Germinal center (tissue), 1 donor: ENCODE measurements at regions not wholly inside any gene's neighbourhood (a gene's known extent, or its start where the extent isn't known, plus 50 kb on each side); places are given as distances from the start of the nearest gene placed in this dataset.
"Not testable (repeated sequence)": the region's sequence is repeated elsewhere in the genome, so short reads cannot be mapped to it uniquely, and the experiment has no call there.

ENCODE experiments used
- DNase-seq: peaks from one replicate; pipeline ENCODE4 v3.0.0; 2012; ENCODE audit warnings: mixed read lengths, low spot score

GRCh38 chr2:57160976-57161375, 885.6 kb upstream of the VRK2 start:
- DNase-seq: no peak

DNA sequence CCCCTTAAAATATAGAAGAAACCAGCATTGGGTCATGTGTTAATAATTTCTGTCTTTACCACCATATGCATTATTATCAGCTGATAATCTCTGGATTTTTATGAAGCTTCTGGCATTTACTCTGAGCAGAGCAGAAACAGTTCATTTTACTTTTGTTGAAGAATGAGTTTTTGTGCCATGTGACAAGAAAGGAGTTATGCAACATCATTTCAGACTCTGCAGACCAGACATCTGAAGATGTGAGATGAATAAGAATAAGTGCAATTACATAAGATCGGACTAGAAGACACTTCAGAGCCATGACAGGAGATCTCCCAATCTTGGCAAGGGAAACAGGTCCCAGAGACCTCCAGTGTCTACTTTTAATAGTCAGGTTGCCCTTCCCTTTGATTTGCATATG, 869.4 kb upstream of the VRK2 start:
- DNase-seq: no peak

- DNase-seq: no peak
Observed at GRCh38 chr2:57180042-57180567, 866.5 kb upstream of the VRK2 start.

GRCh38 chr2:57180678-57181077, 865.9 kb upstream of the VRK2 start:
- no peak for DNase-seq

DNA sequence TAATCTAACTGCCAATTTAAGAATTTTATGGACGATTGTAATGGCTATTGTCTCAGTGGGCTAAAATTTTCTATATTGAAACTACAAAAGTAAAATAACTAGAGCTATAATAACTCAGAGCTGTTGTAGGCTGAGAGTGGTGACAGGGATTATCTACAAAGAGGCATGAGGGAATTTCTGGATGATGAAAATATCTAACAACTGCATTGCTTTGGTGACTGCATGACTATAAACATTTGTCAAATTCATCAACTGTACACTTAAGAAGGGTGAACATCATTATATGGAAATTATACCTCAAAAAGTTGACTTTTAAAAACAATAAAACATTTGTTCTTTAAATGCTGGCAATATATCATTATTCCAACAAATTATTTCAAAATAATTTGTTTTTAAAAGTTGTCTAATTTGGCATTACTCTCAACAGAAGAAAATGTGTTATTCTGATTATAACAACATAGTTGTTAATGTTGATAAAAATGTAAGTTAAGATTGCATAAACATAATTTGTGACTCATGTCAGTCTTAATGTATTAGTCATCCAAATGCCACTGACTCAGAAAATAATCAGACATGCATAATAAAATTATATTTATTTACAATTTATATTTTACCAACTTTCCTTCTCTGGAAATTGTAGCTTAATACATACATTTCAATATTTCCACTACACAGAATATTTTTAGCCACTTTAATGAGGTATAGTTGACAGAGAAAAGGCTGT, 865.1 kb upstream of the VRK2 start:
- DNase-seq: no peak

DNA sequence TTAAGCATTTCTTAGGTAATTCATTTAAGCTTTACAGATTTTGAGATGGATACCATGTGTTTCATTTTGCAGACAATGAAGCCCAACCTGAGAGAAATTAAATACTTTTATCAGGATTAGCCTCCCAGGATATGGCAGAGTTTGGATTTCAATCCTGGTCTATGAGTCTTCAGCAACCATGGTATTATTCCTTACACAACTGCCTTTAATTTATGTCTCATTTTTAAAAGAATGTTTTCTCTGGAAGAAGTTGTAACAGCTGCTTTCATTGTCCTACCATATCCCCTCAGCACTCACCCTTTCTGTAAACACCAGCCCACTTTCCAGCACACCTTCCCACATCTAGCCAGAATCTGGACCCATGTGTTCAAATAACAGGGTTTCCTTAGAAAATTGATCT, 863.7 kb upstream of the VRK2 start:
- no peak for DNase-seq

DNA sequence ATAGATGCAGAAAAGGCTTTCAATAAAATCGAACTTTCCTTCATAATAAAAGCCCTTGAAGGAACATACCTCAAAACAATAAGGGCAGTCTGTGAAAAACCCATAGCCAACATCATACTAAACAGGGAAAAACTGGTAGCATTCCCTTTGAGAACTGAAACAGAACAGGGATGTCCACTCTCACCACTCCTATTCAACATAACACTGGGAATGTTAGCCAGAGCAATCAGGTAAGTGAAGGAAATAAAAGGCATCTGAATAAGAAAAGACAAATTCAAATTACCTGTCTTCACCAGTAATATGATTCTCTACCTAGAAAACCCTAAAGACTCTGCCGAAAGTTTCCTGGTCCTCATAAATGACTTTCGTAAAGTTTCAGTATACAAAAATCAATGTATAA, 861.0 kb upstream of the VRK2 start:
- no peak for DNase-seq

DNA sequence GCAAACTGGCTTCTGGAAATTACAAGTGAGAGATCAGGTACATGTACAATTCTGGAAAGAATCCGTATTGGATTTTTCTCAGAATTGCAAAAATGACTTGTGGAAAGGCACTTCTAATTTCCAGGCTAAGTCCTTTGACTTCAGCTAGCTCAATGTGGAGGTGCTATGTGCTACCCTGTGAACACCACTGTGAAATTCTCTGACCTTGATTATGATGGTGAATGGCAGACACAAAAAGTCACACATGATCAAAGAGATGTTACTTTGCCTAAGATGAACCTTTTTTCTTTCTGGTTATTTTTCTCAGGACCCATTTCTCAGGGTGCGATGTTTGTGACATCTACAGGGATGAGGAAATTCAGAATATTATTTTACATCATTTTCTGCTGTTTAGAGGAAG, 856.6 kb upstream of the VRK2 start:
- DNase-seq: no peak

GRCh38 chr2:57199663-57200062, 846.9 kb upstream of the VRK2 start:
- no peak for DNase-seq

DNA sequence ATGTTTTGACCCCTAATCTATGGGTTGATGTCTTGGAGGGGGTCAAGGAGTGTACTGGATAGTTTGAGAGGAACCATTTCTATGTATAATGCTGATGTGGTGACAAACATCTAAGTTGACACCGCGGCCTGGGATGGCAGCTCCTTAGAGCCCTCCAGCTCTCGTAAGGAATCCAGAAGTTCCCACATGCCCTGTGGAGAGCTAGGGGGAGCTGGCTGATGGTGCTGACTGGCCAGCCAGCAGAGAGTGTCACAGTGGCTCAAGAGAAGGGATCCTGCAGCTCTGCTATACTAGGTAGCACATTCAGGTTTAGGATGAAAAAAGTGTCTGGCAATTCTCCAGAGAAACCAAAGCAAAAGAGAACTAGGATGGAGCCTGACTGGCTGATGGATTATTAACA, 842.2 kb upstream of the VRK2 start:
- no peak for DNase-seq

DNA sequence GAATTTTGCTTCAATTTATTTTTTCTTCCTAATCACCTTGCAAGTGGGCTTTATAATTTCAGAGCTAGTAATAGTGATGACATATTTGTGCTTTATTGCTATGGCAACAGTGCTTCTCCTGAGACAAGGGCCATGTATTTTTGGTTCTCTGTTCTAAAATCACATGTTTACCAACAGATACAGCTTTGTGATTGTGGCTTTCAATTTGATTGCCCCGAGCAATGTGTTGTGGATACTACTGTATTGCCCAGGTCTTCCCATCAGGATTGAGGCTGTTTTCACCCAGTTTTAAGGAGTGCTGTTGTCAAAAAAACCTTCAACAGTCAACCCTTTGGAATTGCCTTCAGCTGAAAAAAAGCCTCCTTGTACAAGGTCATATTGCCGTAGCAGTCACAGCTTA, 841.4 kb upstream of the VRK2 start:
- DNase-seq: no peak

GRCh38 chr2:57207191-57207590, 839.4 kb upstream of the VRK2 start:
- DNase-seq: no peak

- DNase-seq: no peak
Observed at GRCh38 chr2:57209799-57210198, 836.8 kb upstream of the VRK2 start.

DNA sequence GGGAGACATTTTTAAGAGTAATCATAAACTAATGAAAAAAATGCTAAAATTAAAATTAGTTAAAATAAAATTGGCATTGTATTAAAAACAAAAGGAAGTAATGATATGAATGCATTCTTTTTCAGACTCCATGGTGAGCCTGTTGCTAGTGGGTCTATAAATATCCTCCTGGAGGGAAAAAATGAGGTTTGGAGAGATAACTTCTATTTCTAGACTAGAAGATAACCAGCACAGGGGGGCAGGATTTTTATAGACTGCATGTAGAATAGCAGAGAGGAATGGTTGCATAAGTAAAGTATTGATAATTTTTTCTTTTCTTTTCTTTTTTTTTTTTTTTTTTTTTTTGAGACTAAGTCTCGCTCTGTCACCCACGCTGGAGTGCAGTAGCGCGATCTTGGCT, 835.8 kb upstream of the VRK2 start:
- no peak for DNase-seq

GRCh38 chr2:57217013-57217412, 829.6 kb upstream of the VRK2 start:
- no peak for DNase-seq

GRCh38 chr2:57218206-57218605, 828.4 kb upstream of the VRK2 start:
- no peak for DNase-seq

DNA sequence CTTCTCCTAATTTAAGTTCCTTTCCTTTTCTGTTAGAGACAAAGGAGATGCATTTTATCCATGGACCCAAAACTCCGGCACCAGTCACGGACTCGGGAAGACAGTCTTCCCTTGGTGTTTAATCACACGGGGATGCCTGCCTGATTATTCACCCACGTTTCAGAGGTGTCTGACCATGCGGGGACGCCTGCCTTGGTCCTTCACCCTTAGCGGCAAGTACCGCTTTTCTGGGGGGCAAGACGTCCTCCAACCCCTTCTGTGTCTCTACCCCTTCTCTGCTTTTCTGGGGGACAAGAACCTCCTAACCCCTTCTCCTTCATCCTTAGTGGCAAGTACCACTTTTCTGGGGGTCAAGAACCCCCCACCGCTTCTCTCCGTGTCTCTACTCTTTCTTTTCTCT, 816.9 kb upstream of the VRK2 start:
- not testable (repeated sequence) for DNase-seq

- not testable (repeated sequence) for DNase-seq
Observed at GRCh38 chr2:57232341-57232740, 814.3 kb upstream of the VRK2 start.

DNA sequence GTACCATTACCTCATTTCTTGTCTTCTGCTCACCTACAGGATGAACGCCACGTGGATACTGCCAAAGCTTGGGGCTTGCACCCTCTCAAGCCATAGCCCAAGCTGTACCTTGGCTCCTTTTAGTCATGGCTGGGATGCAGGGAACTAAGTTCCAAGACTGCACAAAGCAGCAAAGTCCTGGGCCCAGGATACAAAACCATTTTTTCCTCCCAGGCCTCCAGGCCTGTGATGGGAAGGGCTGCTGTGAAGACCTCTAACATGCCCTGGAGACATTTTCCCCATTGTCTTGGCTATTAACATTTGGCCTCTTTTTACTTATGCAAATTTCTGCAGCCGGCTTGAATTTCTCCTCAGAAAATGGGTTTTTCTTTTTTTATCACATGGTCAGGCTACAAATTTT, 795.1 kb upstream of the VRK2 start:
- not testable (repeated sequence) for DNase-seq

- DNase-seq: not testable (repeated sequence)
Observed at GRCh38 chr2:57276408-57276807, 770.2 kb upstream of the VRK2 start.

DNA sequence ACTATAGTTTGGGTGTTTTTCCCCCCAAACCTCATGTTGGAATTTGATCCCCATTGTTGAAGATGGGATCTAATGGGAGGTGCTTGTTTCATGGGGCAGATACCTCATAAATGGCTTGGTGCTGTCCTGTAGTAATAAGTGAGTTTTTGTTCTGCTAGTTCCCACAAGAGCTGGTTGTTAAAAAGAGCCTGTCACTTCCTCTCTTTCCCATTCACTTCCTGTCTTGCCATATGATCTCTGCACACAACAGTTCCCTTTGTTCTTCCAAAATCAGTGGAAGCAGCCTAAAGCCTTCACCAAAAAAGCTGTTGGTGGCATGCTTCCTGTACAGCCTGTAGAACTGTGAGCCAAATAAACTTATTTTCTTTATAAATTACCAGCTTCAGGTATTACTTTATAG, 768.2 kb upstream of the VRK2 start:
- no peak for DNase-seq

- DNase-seq: no peak
Observed at GRCh38 chr2:57291209-57291608, 755.4 kb upstream of the VRK2 start.

- no peak for DNase-seq
Observed at GRCh38 chr2:57296795-57297517, 749.6 kb upstream of the VRK2 start.

DNA sequence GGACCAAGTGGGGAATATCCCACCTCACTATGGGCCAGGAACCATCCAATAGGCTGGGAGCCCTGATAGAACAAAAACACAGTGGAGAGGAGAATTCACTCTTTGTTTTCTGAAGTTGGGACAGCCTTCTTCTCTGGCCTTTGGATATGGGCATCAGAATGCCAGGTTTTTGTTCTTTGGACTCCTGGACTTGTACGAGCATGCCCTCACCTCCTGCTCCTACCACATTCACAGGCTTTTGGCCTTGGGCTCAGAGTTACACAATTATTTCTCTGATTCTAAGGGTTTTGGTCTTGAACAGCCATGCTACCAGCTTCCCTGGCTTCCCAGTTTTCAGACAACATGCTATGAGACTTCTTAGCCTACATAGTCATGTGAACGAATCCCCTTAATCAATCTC, 732.9 kb upstream of the VRK2 start:
- no peak for DNase-seq
